Muscle of leg (tissue), 3 donors: ENCODE measurements at regions not wholly inside any gene's neighbourhood (a gene's known extent, or its start where the extent isn't known, plus 50 kb on each side); places are given as distances from the start of the nearest gene placed in this dataset.
"Not testable (repeated sequence)": the region's sequence is repeated elsewhere in the genome, so short reads cannot be mapped to it uniquely, and the experiment has no call there.

Source experiments
- DNase-seq: peaks from one replicate; pipeline ENCODE4 v3.0.0; 2013
- H3K27ac ChIP-seq: one replicate; pipeline ENCODE4 v1.5.1; 2013; ENCODE audit warnings: mild to moderate bottlenecking, low read length, control low read depth
- H3K27me3 ChIP-seq: one replicate; pipeline ENCODE4 v1.6.1; 2013; ENCODE audit warnings: low read length; ENCODE audit not compliant: control insufficient read depth, insufficient read depth
- H3K36me3 ChIP-seq: one replicate; pipeline ENCODE4 v1.6.1; 2013; ENCODE audit warnings: low read length; ENCODE audit not compliant: control insufficient read depth, insufficient read depth
- H3K4me1 ChIP-seq: one replicate; pipeline ENCODE4 v1.6.1; 2013; ENCODE audit warnings: low read length; ENCODE audit not compliant: control insufficient read depth, insufficient read depth
- H3K4me3 ChIP-seq: one replicate; pipeline ENCODE4 v1.5.1; 2013; ENCODE audit warnings: low read length, control low read depth
- H3K9me3 ChIP-seq: replicated peaks from 2 replicates; pipeline ENCODE4 v1.6.1; 2013; ENCODE audit warnings: low read depth, low read length; ENCODE audit not compliant: control insufficient read depth
- WGBS: methylation state at CpG from one replicate; pipeline ENCODE4 v1.1.5; 2013; ENCODE audit warnings: missing lambda C conversion rate; ENCODE audit not compliant: insufficient coverage; 5-methylcytosine and 5-hydroxymethylcytosine counted together

- Histone ChIP-seq H3K27ac (no peak overlapping the region), H3K36me3 (no peaks in the 10 kb centered on the region), H3K4me1 (no peaks in the 10 kb centered on the region), H3K9me3 (no peaks in the 10 kb centered on the region), H3K27me3 (peaks cover 25% of the 10 kb centered on the region), H3K4me3 (no peak overlapping the region)
- 68% methylated on average over 28 of the region's 30 CpGs for WGBS
- DNase-seq: no peak
Measured at GRCh38 chr7:1351881-1352625, 107.2 kb downstream of the MICALL2 start.

GRCh38 chr7:1352656-1353271, 106.5 kb downstream of the MICALL2 start:
- Histone ChIP-seq H3K4me1 (no peaks in the 10 kb centered on the region), H3K27me3 (peaks cover 27% of the 10 kb centered on the region), H3K36me3 (no peaks in the 10 kb centered on the region), H3K9me3 (no peaks in the 10 kb centered on the region), H3K27ac (no peak overlapping the region), H3K4me3 (no peak overlapping the region)
- 73% methylated on average over 25 of the region's 27 CpGs for WGBS
- DNase-seq: no peak

- H3K36me3 ChIP-seq: no peaks in the 10 kb centered on the region
- no peak for DNase-seq
- H3K4me3 ChIP-seq: no peak overlapping the region
- H3K4me1 ChIP-seq: no peaks in the 10 kb centered on the region
- H3K27me3 ChIP-seq: peaks cover 19% of the 10 kb centered on the region
- WGBS: 69% methylated on average over 21 of the region's 32 CpGs
- H3K9me3 ChIP-seq: peaks cover under 1% of the 10 kb centered on the region
- H3K27ac ChIP-seq: no peak overlapping the region
Measured at GRCh38 chr7:1354661-1355567, 104.4 kb downstream of the MICALL2 start.

GRCh38 chr7:1355568-1356340, 103.5 kb downstream of the MICALL2 start:
- H3K27ac ChIP-seq: no peak overlapping the region
- WGBS: 55% methylated on average over 20 of the region's 24 CpGs
- H3K9me3 ChIP-seq: peaks cover 5% of the 10 kb centered on the region
- no peak overlapping the region for H3K4me3 ChIP-seq
- no peak for DNase-seq
- H3K36me3 ChIP-seq: no peaks in the 10 kb centered on the region
- H3K4me1 ChIP-seq: no peaks in the 10 kb centered on the region
- peaks cover 19% of the 10 kb centered on the region for H3K27me3 ChIP-seq

GRCh38 chr7:1356853-1357252, 102.4 kb downstream of the MICALL2 start:
- not testable (repeated sequence) for H3K9me3 ChIP-seq, DNase-seq, H3K36me3 ChIP-seq, H3K4me3 ChIP-seq, H3K4me1 ChIP-seq, H3K27ac ChIP-seq
- peaks cover 13% of the 10 kb centered on the region for H3K27me3 ChIP-seq
- WGBS: 90% methylated on average over 4 of the region's 6 CpGs

- 100% methylated on average over 1 of the region's 3 CpGs for WGBS
Measured at GRCh38 chr7:1357260-1357600, 102.0 kb downstream of the MICALL2 start.

GRCh38 chr7:1357601-1358271, 101.5 kb downstream of the MICALL2 start:
- no peak for DNase-seq
- H3K27ac ChIP-seq: no peak overlapping the region
- H3K27me3 ChIP-seq: peaks cover 13% of the 10 kb centered on the region
- H3K36me3 ChIP-seq: no peaks in the 10 kb centered on the region
- H3K4me3 ChIP-seq: no peak overlapping the region
- 50% methylated on average over 13 of the region's 23 CpGs for WGBS
- no peaks in the 10 kb centered on the region for H3K4me1 ChIP-seq
- H3K9me3 ChIP-seq: peaks cover 5% of the 10 kb centered on the region

More at GRCh38 chr7:1357260-1357600, 102.0 kb downstream of the MICALL2 start:
- H3K4me1 ChIP-seq, H3K4me3 ChIP-seq, H3K9me3 ChIP-seq, H3K36me3 ChIP-seq, H3K27ac ChIP-seq, DNase-seq: not testable (repeated sequence)
- H3K27me3 ChIP-seq: peaks cover 13% of the 10 kb centered on the region

- H3K27me3 ChIP-seq: peaks cover 13% of the 10 kb centered on the region
- H3K9me3 ChIP-seq: peaks cover 5% of the 10 kb centered on the region
- no peak for DNase-seq
- WGBS: 43% methylated on average over 5 of the region's 22 CpGs
- H3K36me3 ChIP-seq: no peaks in the 10 kb centered on the region
- no peaks in the 10 kb centered on the region for H3K4me1 ChIP-seq
- H3K27ac ChIP-seq: no peak overlapping the region
- no peak overlapping the region for H3K4me3 ChIP-seq
Measured at GRCh38 chr7:1358376-1359050, 100.8 kb downstream of the MICALL2 start.

- Histone ChIP-seq H3K27me3 (peaks cover 13% of the 10 kb centered on the region), H3K27ac (no peak overlapping the region), H3K4me3 (no peak overlapping the region), H3K36me3 (no peaks in the 10 kb centered on the region), H3K9me3 (peaks cover 5% of the 10 kb centered on the region), H3K4me1 (no peaks in the 10 kb centered on the region)
- 56% methylated on average over 8 of the region's 12 CpGs for WGBS
- DNase-seq: no peak
Measured at GRCh38 chr7:1359051-1359400, 100.2 kb downstream of the MICALL2 start.
